ENCODE measurements at regions not wholly inside any gene's neighbourhood (a gene's known extent, or its start where the extent isn't known, plus 50 kb on each side); places are given as distances from the start of the nearest gene placed in this dataset.

GRCh38 chr10:117728087-117728486 lies 185.5 kb downstream of the EMX2 start:
- TF ChIP-seq POLR2AphosphoS5 (IDR thresholded peaks at IDR 0.05; ENCODE audit: low read depth, low read length) (no peak), POLR2A (IDR thresholded peaks at IDR 0.05; ENCODE audit: low read depth, low read length) (no peak), TAF1 (IDR thresholded peaks at IDR 0.05; ENCODE audit: borderline replicate concordance, low read depth, low read length) (no peak)
